CD14-positive monocyte (primary cell): ENCODE measurements at regions not wholly inside any gene's neighbourhood (a gene's known extent, or its start where the extent isn't known, plus 50 kb on each side); places are given as distances from the start of the nearest gene placed in this dataset.

ENCODE experiments used
- DNase-seq, 3 donors: peaks; one replicate each; pipeline ENCODE4 v3.0.0-alpha.2; 2011 to 2022
- H2AFZ ChIP-seq: 2 replicates; pipeline ENCODE4 v1.6.0; 2012; ENCODE audit warnings: mild to moderate bottlenecking, low read depth, low read length, inconsistent platforms; ENCODE audit not compliant: insufficient read depth, poor library complexity, severe bottlenecking
- H3K27ac ChIP-seq, 2 donors: 1 replicate in 1 of 2; 2 replicates in 1 of 2; pipeline ENCODE4 v1.5.1; 2012 to 2013; ENCODE audit warnings: low read length in 2 of 2, control low read depth in 1 of 2, inconsistent platforms in 1 of 2, low read depth in 1 of 2, mild to moderate bottlenecking in 1 of 2
- H3K27me3 ChIP-seq, 2 donors: one replicate each; pipeline versions ENCODE4 v1.6.0 to v1.6.1; 2011 to 2013; ENCODE audit warnings: low read length in 2 of 2; ENCODE audit not compliant: control insufficient read depth in 2 of 2, insufficient read depth in 2 of 2
- H3K36me3 ChIP-seq, 2 donors: replicated peaks in 1 of 2; 1 replicate in 1 of 2; 2 replicates in 1 of 2; pipeline versions ENCODE4 v1.5.1 to v1.6.1; 2012 to 2013; ENCODE audit warnings: low read length in 2 of 2, control low read depth in 1 of 2, inconsistent platforms in 1 of 2, mild to moderate bottlenecking in 1 of 2; ENCODE audit not compliant: insufficient read depth in 2 of 2, control insufficient read depth in 1 of 2
- H3K4me1 ChIP-seq, 2 donors: 1 replicate in 1 of 2; 2 replicates in 1 of 2; pipeline versions ENCODE4 v1.5.1 to v1.6.1; 2012 to 2013; ENCODE audit warnings: low read length in 2 of 2, control low read depth in 1 of 2, inconsistent platforms in 1 of 2, mild to moderate bottlenecking in 1 of 2, moderate library complexity in 1 of 2; ENCODE audit not compliant: insufficient read depth in 2 of 2, control insufficient read depth in 1 of 2
- H3K4me2 ChIP-seq: replicated peaks from 2 replicates; pipeline ENCODE3; 2012; ENCODE audit warnings: low read length, moderate library complexity, mild to moderate bottlenecking; ENCODE audit not compliant: poor library complexity, severe bottlenecking; ENCODE audit errors: extremely low read depth
- H3K4me3 ChIP-seq, 3 experiments: fragments of 200-600 bp in 1 of 3; sonication (generic) in 1 of 3; replicated peaks in 1 of 3; 1 replicate in 2 of 3; 2 replicates in 1 of 3; pipeline ENCODE4 v1.5.1; 2011 to 2013; ENCODE audit warnings: low read length in 3 of 3, mild to moderate bottlenecking in 3 of 3, control low read depth in 2 of 3, low read depth in 2 of 3, inconsistent platforms in 1 of 3, moderate library complexity in 1 of 3
- H3K79me2 ChIP-seq: 2 replicates; pipeline ENCODE4 v1.6.0; 2012; ENCODE audit warnings: mild to moderate bottlenecking, control low read depth, inconsistent platforms, low read length, moderate library complexity; ENCODE audit not compliant: insufficient read depth
- H3K9ac ChIP-seq: 2 replicates; pipeline ENCODE4 v1.6.0; 2017; ENCODE audit warnings: low read length, mild to moderate bottlenecking; ENCODE audit not compliant: insufficient read depth, poor library complexity, severe bottlenecking
- H3K9me3 ChIP-seq, 2 donors: replicated peaks in 1 of 2; 1 replicate in 1 of 2; 2 replicates in 1 of 2; pipeline versions ENCODE4 v1.5.1 to v1.6.1; 2012 to 2013; ENCODE audit warnings: low read length in 2 of 2, control low read depth in 1 of 2; ENCODE audit not compliant: control insufficient read depth in 1 of 2, insufficient read depth in 1 of 2
- H4K20me1 ChIP-seq: 2 replicates; pipeline ENCODE4 v1.6.0; 2012; ENCODE audit warnings: mild to moderate bottlenecking, low read length, control low read depth, moderate library complexity; ENCODE audit not compliant: insufficient read depth
- H3K27ac Mint-ChIP-seq, 7 donors: one replicate each; pipeline ENCODE4 v1.8.0; 2020; ENCODE audit warnings: mild to moderate bottlenecking in 7 of 7, mixed read lengths in 7 of 7, moderate library complexity in 6 of 7, inconsistent platforms in 2 of 7
- H3K27me3 Mint-ChIP-seq, 3 donors: one replicate each; pipeline ENCODE4 v1.8.0; 2021 to 2022; ENCODE audit warnings: low read depth in 3 of 3, mild to moderate bottlenecking in 3 of 3, mixed read lengths in 3 of 3, moderate library complexity in 3 of 3, inconsistent platforms in 1 of 3
- H3K36me3 Mint-ChIP-seq, 2 donors: one replicate each; pipeline ENCODE4 v1.8.0; 2020; ENCODE audit warnings: mixed read lengths in 2 of 2, inconsistent platforms in 1 of 2, mild to moderate bottlenecking in 1 of 2
- H3K4me1 Mint-ChIP-seq: one replicate; pipeline ENCODE4 v1.8.0; 2020; ENCODE audit warnings: mild to moderate bottlenecking, mixed read lengths
- H3K4me3 Mint-ChIP-seq, 2 donors: one replicate each; pipeline ENCODE4 v1.8.0; 2020; ENCODE audit warnings: mild to moderate bottlenecking in 2 of 2, mixed read lengths in 2 of 2, moderate library complexity in 1 of 2
- H3K9me3 Mint-ChIP-seq, 7 donors: one replicate each; pipeline ENCODE4 v1.8.0; 2020 to 2022; ENCODE audit warnings: mixed read lengths in 7 of 7, mild to moderate bottlenecking in 6 of 7, moderate library complexity in 6 of 7, inconsistent platforms in 2 of 7
- CTCF ChIP-seq: fragments of 200-600 bp; IDR thresholded peaks from one replicate; pipeline ENCODE4 v1.8.0; 2022; ENCODE audit warnings: antibody characterized with exemption, mild to moderate bottlenecking
- WGBS: methylation state at CpG from one replicate; pipeline ENCODE4 v1.1.5; 2013; ENCODE audit warnings: missing lambda C conversion rate; ENCODE audit not compliant: insufficient coverage; 5-methylcytosine and 5-hydroxymethylcytosine counted together
- intact Hi-C, 2 donors: fragments of 100-400 bp; cut with micrococcal nuclease; formaldehyde crosslinking; loops; one replicate each; pipeline versions ENCODE4 v1.15.0 to v1.15.1; 2023

GRCh38 chr18:9039441-9040071 is 62.9 kb upstream of the NDUFV2 start:
- H3K4me3 Mint-ChIP-seq: no peak overlapping the region
- Histone ChIP-seq H4K20me1 (no peaks in the 10 kb centered on the region), H3K27me3 (no peaks in the 10 kb centered on the region), H3K9ac (no peak overlapping the region), H3K36me3 (no peaks in the 10 kb centered on the region), H3K79me2 (no peaks in the 10 kb centered on the region), H3K4me2 (no peak overlapping the region), H3K4me1 (no peaks in the 10 kb centered on the region), H2AFZ (no peak overlapping the region), H3K9me3 (no peaks in the 10 kb centered on the region), H3K4me3 (no peak overlapping the region), H3K27ac (no peak overlapping the region)
- H3K27me3 Mint-ChIP-seq: peaks cover 0 to 3% (median 3%) of the 10 kb centered on the region in 3 donors
- DNase-seq: no peak
- H3K9me3 Mint-ChIP-seq: no peaks in the 10 kb centered on the region
- WGBS: 100% methylated on average over 2 of the region's 3 CpGs
- intact Hi-C loops: no loop called here
- H3K27ac Mint-ChIP-seq: no peak overlapping the region
- H3K36me3 Mint-ChIP-seq: no peaks in the 10 kb centered on the region
- H3K4me1 Mint-ChIP-seq: no peaks in the 10 kb centered on the region
- no peak for TF ChIP-seq CTCF

- Mint-ChIP-seq H3K4me3 (no peak overlapping the region), H3K9me3 (peaks cover 0 to 3% (median 0%) of the 10 kb centered on the region in 7 donors), H3K4me1 (no peaks in the 10 kb centered on the region), H3K27me3 (peaks cover 0 to 3% (median 0%) of the 10 kb centered on the region in 3 donors), H3K27ac (peak overlapping the region in 1 of 7 donors; percentile 15), H3K36me3 (no peaks in the 10 kb centered on the region)
- H3K36me3 ChIP-seq: no peaks in the 10 kb centered on the region
- no peaks in the 10 kb centered on the region for H3K79me2 ChIP-seq
- 95% methylated on average over 4 of the region's 6 CpGs for WGBS
- no peak overlapping the region for H3K27ac ChIP-seq
- H2AFZ ChIP-seq: no peak overlapping the region
- no peak overlapping the region for H3K9ac ChIP-seq
- no peaks in the 10 kb centered on the region for H3K9me3 ChIP-seq
- no peaks in the 10 kb centered on the region for H3K4me1 ChIP-seq
- no peak overlapping the region for H3K4me3 ChIP-seq
- DNase-seq: no peak
- TF ChIP-seq CTCF: no peak
- no peak overlapping the region for H3K4me2 ChIP-seq
- no peaks in the 10 kb centered on the region for H3K27me3 ChIP-seq
- intact Hi-C loops: no loop called here
- H4K20me1 ChIP-seq: no peaks in the 10 kb centered on the region
These were observed 59.6 kb upstream of the NDUFV2 start for GRCh38 chr18:9042766-9043481.
